Neural cell (in vitro differentiated cells): ENCODE measurements at regions not wholly inside any gene's neighbourhood (a gene's known extent, or its start where the extent isn't known, plus 50 kb on each side); places are given as distances from the start of the nearest gene placed in this dataset.

ENCODE experiments used
- H2AFZ ChIP-seq: fragments of 200-600, 300-800 bp; sonication (generic), shearing (Covaris generic); 2 replicates; pipeline ENCODE4 v1.6.0; 2014; ENCODE audit warnings: low read depth, mild to moderate bottlenecking, antibody characterized with exemption, low read length, moderate library complexity
- H3F3A ChIP-seq: fragments of 200-600 bp; shearing (Covaris generic); 2 replicates; pipeline ENCODE4 v1.6.1; 2016; ENCODE audit warnings: mild to moderate bottlenecking, moderate library complexity, mixed read lengths, antibody characterized with exemption, low read length; ENCODE audit not compliant: insufficient read depth, poor library complexity, severe bottlenecking
- H3K27ac ChIP-seq: fragments of 200-600, 300-800 bp; sonication (generic), shearing (Covaris generic); 2 replicates; pipeline ENCODE4 v1.5.1; 2014; ENCODE audit warnings: mild to moderate bottlenecking, low read length, moderate library complexity
- H3K27me3 ChIP-seq: fragments of 300-800, 200-600 bp; sonication (generic), shearing (Covaris generic); 2 replicates; pipeline ENCODE4 v1.6.0; 2014; ENCODE audit warnings: mild to moderate bottlenecking, low read depth, low read length, moderate library complexity; ENCODE audit not compliant: insufficient read depth
- H3K36me3 ChIP-seq: fragments of 300-800, 200-600 bp; sonication (generic), shearing (Covaris generic); 2 replicates; pipeline ENCODE4 v1.5.1; 2014; ENCODE audit warnings: mild to moderate bottlenecking, antibody characterized with exemption, low read length, moderate library complexity; ENCODE audit not compliant: insufficient read depth
- H3K4me2 ChIP-seq: fragments of 300-800, 200-600 bp; sonication (generic), shearing (Covaris generic); 2 replicates; pipeline ENCODE4 v1.6.0; 2014; ENCODE audit warnings: mild to moderate bottlenecking, low read length
- H3K4me3 ChIP-seq: fragments of 300-800, 200-600 bp; sonication (generic), shearing (Covaris generic); 2 replicates; pipeline ENCODE4 v1.5.1; 2014; ENCODE audit warnings: mild to moderate bottlenecking, low read length, moderate library complexity
- H3K79me2 ChIP-seq: fragments of 200-600 bp; shearing (Covaris generic); replicated peaks from 2 replicates; pipeline ENCODE4 v1.6.0; 2014; ENCODE audit warnings: mild to moderate bottlenecking, low read length, moderate library complexity; ENCODE audit not compliant: insufficient read depth
- H3K9ac ChIP-seq: fragments of 300-800, 200-600 bp; sonication (generic), shearing (Covaris generic); 2 replicates; pipeline ENCODE4 v1.6.1; 2016; ENCODE audit warnings: mild to moderate bottlenecking, low read length, mixed read lengths
- H3K9me2 ChIP-seq: fragments of 200-600 bp; shearing (Covaris generic); 2 replicates; pipeline ENCODE4 v1.6.1; 2016; ENCODE audit warnings: mild to moderate bottlenecking, low read length, mixed read lengths; ENCODE audit not compliant: insufficient read depth
- H3K9me3 ChIP-seq: fragments of 200-600, 300-800 bp; sonication (generic), shearing (Covaris generic); 2 replicates; pipeline ENCODE4 v1.6.1; 2016; ENCODE audit warnings: mild to moderate bottlenecking, mixed run types, low read length, moderate library complexity, mixed read lengths
- H4K20me1 ChIP-seq: fragments of 200-600 bp; shearing (Covaris generic); 2 replicates; pipeline ENCODE4 v1.6.1; 2016; ENCODE audit warnings: mild to moderate bottlenecking, mixed run types; ENCODE audit not compliant: insufficient read depth
- EP300 ChIP-seq: fragments of 450-650 bp; conservative IDR thresholded peaks from 2 replicates; pipeline ENCODE4 v1.6.1; 2014; ENCODE audit warnings: antibody characterized with exemption, mild to moderate bottlenecking, moderate library complexity; ENCODE audit not compliant: poor library complexity, severe bottlenecking
- EZH2 ChIP-seq: fragments of 200-600, 300-800 bp; shearing (Covaris generic), sonication (generic); IDR thresholded peaks from 2 replicates; pipeline ENCODE4 v1.6.1; 2014; ENCODE audit warnings: antibody characterized with exemption, low read length, borderline replicate concordance, mild to moderate bottlenecking; ENCODE audit not compliant: insufficient read depth, poor library complexity, severe bottlenecking
- MXI1 ChIP-seq: fragments of 450-650 bp; conservative IDR thresholded peaks from 2 replicates; pipeline ENCODE4 v1.6.1; 2014; ENCODE audit warnings: antibody characterized with exemption, mild to moderate bottlenecking; ENCODE audit not compliant: poor library complexity, severe bottlenecking
- POLR2AphosphoS5 ChIP-seq: IDR thresholded peaks from 2 replicates; pipeline ENCODE4 v1.6.1; 2012
- RAD21 ChIP-seq: fragments of 450-650 bp; conservative IDR thresholded peaks from 2 replicates; pipeline ENCODE4 v1.6.1; 2014; ENCODE audit warnings: antibody characterized with exemption, mild to moderate bottlenecking, moderate library complexity
- REST ChIP-seq: IDR thresholded peaks from 2 replicates; pipeline ENCODE4 v1.6.1; 2012; ENCODE audit warnings: borderline replicate concordance
- SMC3 ChIP-seq: fragments of 450-650 bp; conservative IDR thresholded peaks from 2 replicates; pipeline ENCODE4 v1.6.1; 2014; ENCODE audit warnings: antibody characterized with exemption, mild to moderate bottlenecking, moderate library complexity; ENCODE audit not compliant: poor library complexity
- TAF1 ChIP-seq: IDR thresholded peaks from 2 replicates; pipeline ENCODE4 v1.6.1; 2012; ENCODE audit warnings: low read depth
- TF ChIP-seq, protein P1 (sequence below): fragments of 450-650 bp; IDR thresholded peaks from 2 replicates; pipeline ENCODE4 v1.5.1; 2014; ENCODE audit warnings: antibody characterized with exemption, mild to moderate bottlenecking, moderate library complexity; ENCODE audit not compliant: poor library complexity, severe bottlenecking

GRCh38 chr4:24003926-24004325 is 114.1 kb upstream of the PPARGC1A start:
- Histone ChIP-seq H2AFZ (no peak overlapping the region), H3K9me3 (no peaks in the 10 kb centered on the region)

DNA sequence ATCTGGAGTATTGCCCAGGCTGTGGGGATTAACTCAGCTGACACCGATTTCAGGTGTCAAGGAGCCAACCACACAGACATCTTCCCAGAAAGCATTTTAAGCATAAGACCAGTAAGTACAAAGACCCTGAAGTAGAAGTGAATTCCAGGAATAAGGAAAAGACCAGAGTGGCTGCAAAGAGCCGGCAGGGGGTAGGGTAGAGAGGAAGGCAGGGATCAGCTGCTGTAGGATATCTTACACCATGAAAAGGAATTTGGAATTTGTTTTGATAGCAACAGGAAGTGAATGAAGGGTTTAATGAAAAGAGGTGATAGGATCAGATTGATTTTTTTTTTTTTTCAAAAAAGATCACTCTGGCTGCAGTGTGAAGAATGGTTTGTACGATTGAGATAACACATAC is 113.6 kb upstream of the PPARGC1A start:
- Histone ChIP-seq H2AFZ (no peak overlapping the region), H3K9ac (no peak overlapping the region), H3K9me2 (no peaks in the 10 kb centered on the region), H3K4me2 (no peak overlapping the region), H3K79me2 (no peaks in the 10 kb centered on the region), H4K20me1 (no peaks in the 10 kb centered on the region), H3K36me3 (no peaks in the 10 kb centered on the region), H3F3A (no peaks in the 10 kb centered on the region), H3K27me3 (no peaks in the 10 kb centered on the region), H3K27ac (no peak overlapping the region), H3K4me3 (no peak overlapping the region), H3K9me3 (no peaks in the 10 kb centered on the region)
- TF ChIP-seq SMC3: no peak
- no peak for TF ChIP-seq EP300
- TF ChIP-seq, protein P1, sequence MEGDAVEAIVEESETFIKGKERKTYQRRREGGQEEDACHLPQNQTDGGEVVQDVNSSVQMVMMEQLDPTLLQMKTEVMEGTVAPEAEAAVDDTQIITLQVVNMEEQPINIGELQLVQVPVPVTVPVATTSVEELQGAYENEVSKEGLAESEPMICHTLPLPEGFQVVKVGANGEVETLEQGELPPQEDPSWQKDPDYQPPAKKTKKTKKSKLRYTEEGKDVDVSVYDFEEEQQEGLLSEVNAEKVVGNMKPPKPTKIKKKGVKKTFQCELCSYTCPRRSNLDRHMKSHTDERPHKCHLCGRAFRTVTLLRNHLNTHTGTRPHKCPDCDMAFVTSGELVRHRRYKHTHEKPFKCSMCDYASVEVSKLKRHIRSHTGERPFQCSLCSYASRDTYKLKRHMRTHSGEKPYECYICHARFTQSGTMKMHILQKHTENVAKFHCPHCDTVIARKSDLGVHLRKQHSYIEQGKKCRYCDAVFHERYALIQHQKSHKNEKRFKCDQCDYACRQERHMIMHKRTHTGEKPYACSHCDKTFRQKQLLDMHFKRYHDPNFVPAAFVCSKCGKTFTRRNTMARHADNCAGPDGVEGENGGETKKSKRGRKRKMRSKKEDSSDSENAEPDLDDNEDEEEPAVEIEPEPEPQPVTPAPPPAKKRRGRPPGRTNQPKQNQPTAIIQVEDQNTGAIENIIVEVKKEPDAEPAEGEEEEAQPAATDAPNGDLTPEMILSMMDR: no peak
- TF ChIP-seq MXI1: no peak
- TF ChIP-seq REST: no peak
- no peak for TF ChIP-seq POLR2AphosphoS5
- TF ChIP-seq RAD21: no peak
- TF ChIP-seq TAF1: no peak
- TF ChIP-seq EZH2: no peak

More at GRCh38 chr4:24003926-24004325, 114.1 kb upstream of the PPARGC1A start:
- no peak overlapping the region for H3K4me3 ChIP-seq
- H3K36me3 ChIP-seq: no peaks in the 10 kb centered on the region
- H3K9me2 ChIP-seq: no peaks in the 10 kb centered on the region
- no peak overlapping the region for H3K9ac ChIP-seq
- TF ChIP-seq POLR2AphosphoS5: no peak
- no peak for TF ChIP-seq EP300
- no peak for TF ChIP-seq REST
- no peak for TF ChIP-seq MXI1
- no peak for TF ChIP-seq TAF1
- TF ChIP-seq EZH2: no peak
- TF ChIP-seq, protein P1: no peak
- no peak for TF ChIP-seq SMC3
- no peak for TF ChIP-seq RAD21
- H3K4me2 ChIP-seq: no peak overlapping the region
- no peaks in the 10 kb centered on the region for H4K20me1 ChIP-seq
- no peaks in the 10 kb centered on the region for H3F3A ChIP-seq
- no peaks in the 10 kb centered on the region for H3K79me2 ChIP-seq
- H3K27me3 ChIP-seq: no peaks in the 10 kb centered on the region
- H3K27ac ChIP-seq: no peak overlapping the region
